Pancreas (tissue), 10 donors: ENCODE measurements at regions not wholly inside any gene's neighbourhood (a gene's known extent, or its start where the extent isn't known, plus 50 kb on each side); places are given as distances from the start of the nearest gene placed in this dataset.

Experiments
- ATAC-seq, 4 donors: fragments of 200-7000 bp; cut with Tn5 transposase; one replicate each; pipeline versions ENCODE4 v1.8.0 to v1.9.1; 2020; ENCODE audit warnings: mild to moderate bottlenecking in 4 of 4, moderate library complexity in 4 of 4
- DNase-seq, 6 donors: peaks; one replicate each; pipeline ENCODE4 v3.0.0-alpha.2; 2020
- FAIRE-seq: peaks from 2 replicates; lab custom pipeline; 2012; peaks lifted over from hg19 to GRCh38; lab: Jason Lieb, UNC
- H3K27ac ChIP-seq, 4 donors: fragments of 200-600 bp; sonication (generic); 1 replicate in 3 of 4; 2 replicates in 1 of 4; pipeline versions ENCODE4 v1.5.0 to v1.8.0; 2020
- H3K27me3 ChIP-seq, 4 donors: fragments of 200-600 bp; one replicate each; pipeline ENCODE4 v1.8.0; 2021
- H3K36me3 ChIP-seq, 3 donors: fragments of 200-600 bp; sonication (generic) in 1 of 3; one replicate each; pipeline versions ENCODE4 v1.5.0 to v1.8.0; 2020 to 2021
- H3K4me1 ChIP-seq, 3 donors: fragments of 200-600 bp; one replicate each; pipeline ENCODE4 v1.8.0; 2021
- H3K4me3 ChIP-seq, 4 donors: fragments of 200-600 bp; sonication (generic) in 2 of 4; one replicate each; pipeline versions ENCODE4 v1.5.0 to v1.8.0; 2020 to 2021
- H3K9me3 ChIP-seq, 4 donors: fragments of 200-600 bp; one replicate each; pipeline ENCODE4 v1.8.0; 2021
- WGBS, 2 donors: extraction: QIAGEN DNeasy Blood & Tissue Kit; methylation state at CpG; one replicate each; pipeline ENCODE4 v1.1.7; 2013; 5-methylcytosine and 5-hydroxymethylcytosine counted together
- intact Hi-C, 3 donors: fragments of 100-400 bp; cut with DNase I; formaldehyde crosslinking; loops; one replicate each; pipeline versions ENCODE4 v1.11.1 to v1.14.2; 2022
- TF ChIP-seq, protein P1 (sequence below), 4 donors: fragments of 200-600 bp; sonication (generic) in 3 of 4; IDR thresholded peaks; one replicate each; pipeline versions ENCODE4 v1.5.0 to v1.8.0; 2021; ENCODE audit warnings: antibody characterized with exemption in 4 of 4
- donor health status: healthy with polysubstance abuse.
- donor health status: DM: no; HTN: no; CAD: no; lungs with moderate emphysema.
- donor health status: DM: no; HTN: no; CAD: no.
- donor health status: control.
- donor health status: control.
- donor health status: Bipolar disorder and iron deficiency.
- donor health status: DM: yes; HTN: yes; CAD: no.
- donor health status: DM: no; HTN: no; CAD: no.
- donor health status: DM: no; HTN: no; CAD: no.
- donor health status: DM: yes; HTN: yes; CAD: no.

DNA sequence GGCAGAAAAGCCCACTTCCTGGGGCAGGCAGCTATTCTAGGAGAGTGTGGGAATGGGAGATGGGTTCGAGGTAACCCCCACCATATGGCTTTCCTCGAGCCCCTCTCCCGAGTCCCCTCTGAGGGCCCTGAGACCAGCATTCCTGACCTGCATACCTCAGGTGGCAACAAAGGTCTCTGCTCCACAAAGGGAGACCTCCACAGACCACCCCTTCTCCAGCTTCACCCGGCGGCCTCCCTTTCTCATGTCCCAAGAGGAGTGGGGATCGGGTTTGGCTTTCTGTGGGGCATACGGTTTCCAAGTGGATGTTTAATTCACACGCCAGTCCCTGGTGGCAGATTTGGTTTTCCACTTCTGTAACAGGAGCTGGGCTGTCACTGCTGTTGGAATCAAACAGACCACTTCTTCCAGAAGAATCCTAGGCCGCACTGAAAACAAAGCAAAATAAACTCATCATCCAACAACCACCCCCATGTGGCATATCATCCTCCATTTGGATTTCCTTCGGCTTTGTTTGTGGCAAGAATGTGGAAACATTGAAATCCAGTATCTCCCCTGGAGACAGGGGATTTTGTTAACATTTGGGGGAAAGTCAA, 83.2 kb downstream of the DLL1 start:
- Histone ChIP-seq H3K4me3 (no peak overlapping the region), H3K27me3 (no peaks in the 10 kb centered on the region), H3K4me1 (no peaks in the 10 kb centered on the region), H3K36me3 (no peaks in the 10 kb centered on the region), H3K27ac (no peak overlapping the region), H3K9me3 (no peaks in the 10 kb centered on the region)
- intact Hi-C loops, result no loop called here
- no peak for FAIRE-seq
- no peak for ATAC-seq
- WGBS, 2 donors, result 92 to 93% methylated on average over 10 of the region's 10 CpGs
- TF ChIP-seq, protein P1, sequence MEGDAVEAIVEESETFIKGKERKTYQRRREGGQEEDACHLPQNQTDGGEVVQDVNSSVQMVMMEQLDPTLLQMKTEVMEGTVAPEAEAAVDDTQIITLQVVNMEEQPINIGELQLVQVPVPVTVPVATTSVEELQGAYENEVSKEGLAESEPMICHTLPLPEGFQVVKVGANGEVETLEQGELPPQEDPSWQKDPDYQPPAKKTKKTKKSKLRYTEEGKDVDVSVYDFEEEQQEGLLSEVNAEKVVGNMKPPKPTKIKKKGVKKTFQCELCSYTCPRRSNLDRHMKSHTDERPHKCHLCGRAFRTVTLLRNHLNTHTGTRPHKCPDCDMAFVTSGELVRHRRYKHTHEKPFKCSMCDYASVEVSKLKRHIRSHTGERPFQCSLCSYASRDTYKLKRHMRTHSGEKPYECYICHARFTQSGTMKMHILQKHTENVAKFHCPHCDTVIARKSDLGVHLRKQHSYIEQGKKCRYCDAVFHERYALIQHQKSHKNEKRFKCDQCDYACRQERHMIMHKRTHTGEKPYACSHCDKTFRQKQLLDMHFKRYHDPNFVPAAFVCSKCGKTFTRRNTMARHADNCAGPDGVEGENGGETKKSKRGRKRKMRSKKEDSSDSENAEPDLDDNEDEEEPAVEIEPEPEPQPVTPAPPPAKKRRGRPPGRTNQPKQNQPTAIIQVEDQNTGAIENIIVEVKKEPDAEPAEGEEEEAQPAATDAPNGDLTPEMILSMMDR (IDR thresholded peaks at IDR 0.05), result no peak
- DNase-seq, result peak in 1 of 6 donors; percentile 6

DNA sequence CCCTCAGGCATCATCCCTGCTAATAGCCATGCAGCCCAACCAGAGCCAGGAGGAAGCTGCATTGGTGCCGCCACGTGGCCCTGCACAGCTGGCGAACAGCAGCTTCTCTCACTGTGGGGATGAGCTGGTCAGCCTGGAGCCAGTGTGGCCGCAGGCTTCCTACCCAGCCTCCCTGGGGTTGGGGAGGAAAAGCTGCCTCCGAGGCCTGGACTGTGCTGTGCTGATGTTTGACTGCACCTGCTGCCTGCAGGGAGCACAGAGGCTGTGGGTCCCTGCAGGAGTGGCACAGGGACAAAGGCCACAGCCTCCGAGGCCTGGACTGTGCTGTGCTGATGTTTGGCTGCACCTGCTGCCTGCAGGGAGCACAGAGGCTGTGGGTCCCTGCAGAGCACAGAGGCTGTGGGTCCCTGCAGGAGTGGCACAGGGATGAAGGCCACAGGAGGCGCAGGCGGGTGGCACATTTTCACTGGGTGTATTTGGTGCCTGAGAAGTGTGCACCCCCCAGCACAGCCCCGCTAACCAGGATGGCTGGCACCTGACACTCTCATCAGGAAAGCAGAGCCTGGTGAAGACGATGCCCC, 83.9 kb downstream of the DLL1 start:
- Histone ChIP-seq H3K36me3 (no peaks in the 10 kb centered on the region), H3K27me3 (no peaks in the 10 kb centered on the region), H3K4me1 (no peaks in the 10 kb centered on the region), H3K4me3 (no peak overlapping the region), H3K9me3 (no peaks in the 10 kb centered on the region), H3K27ac (no peak overlapping the region)
- intact Hi-C loops, result no loop called here
- ATAC-seq (no peak), DNase-seq (peak in 2 of 6 donors; percentile 7 to 42), FAIRE-seq (no peak)
- TF ChIP-seq, protein P1 (IDR thresholded peaks at IDR 0.05), result no peak
- WGBS, 2 donors, result 91 to 96% methylated on average over 10 of the region's 10 CpGs

DNA sequence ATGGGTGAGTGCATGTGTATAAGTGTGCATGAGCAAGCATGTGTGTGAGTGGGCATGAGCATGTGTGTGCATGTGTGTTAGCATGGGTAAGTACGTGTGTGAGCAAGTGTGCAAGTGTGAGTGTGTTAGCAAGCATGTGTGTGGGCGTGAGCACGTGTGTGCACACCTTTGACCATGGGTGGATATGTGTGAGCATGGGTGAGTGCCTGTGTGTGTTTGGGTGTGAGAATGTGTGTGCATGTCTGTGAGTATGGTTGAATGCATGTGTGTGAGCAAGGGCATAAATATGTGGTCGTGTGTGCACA, 84.6 kb downstream of the DLL1 start:
- Histone ChIP-seq H3K36me3 (no peaks in the 10 kb centered on the region), H3K9me3 (no peaks in the 10 kb centered on the region), H3K4me3 (no peak overlapping the region), H3K27me3 (no peaks in the 10 kb centered on the region), H3K27ac (no peak overlapping the region), H3K4me1 (no peaks in the 10 kb centered on the region)
- intact Hi-C loops, result no loop called here
- ATAC-seq (no peak), DNase-seq (peak in 1 of 6 donors; percentile 5), FAIRE-seq (no peak)
- TF ChIP-seq, protein P1 (IDR thresholded peaks at IDR 0.05), result no peak
- 85 to 91% methylated on average over 4 of the region's 4 CpGs for WGBS, 2 donors

DNA sequence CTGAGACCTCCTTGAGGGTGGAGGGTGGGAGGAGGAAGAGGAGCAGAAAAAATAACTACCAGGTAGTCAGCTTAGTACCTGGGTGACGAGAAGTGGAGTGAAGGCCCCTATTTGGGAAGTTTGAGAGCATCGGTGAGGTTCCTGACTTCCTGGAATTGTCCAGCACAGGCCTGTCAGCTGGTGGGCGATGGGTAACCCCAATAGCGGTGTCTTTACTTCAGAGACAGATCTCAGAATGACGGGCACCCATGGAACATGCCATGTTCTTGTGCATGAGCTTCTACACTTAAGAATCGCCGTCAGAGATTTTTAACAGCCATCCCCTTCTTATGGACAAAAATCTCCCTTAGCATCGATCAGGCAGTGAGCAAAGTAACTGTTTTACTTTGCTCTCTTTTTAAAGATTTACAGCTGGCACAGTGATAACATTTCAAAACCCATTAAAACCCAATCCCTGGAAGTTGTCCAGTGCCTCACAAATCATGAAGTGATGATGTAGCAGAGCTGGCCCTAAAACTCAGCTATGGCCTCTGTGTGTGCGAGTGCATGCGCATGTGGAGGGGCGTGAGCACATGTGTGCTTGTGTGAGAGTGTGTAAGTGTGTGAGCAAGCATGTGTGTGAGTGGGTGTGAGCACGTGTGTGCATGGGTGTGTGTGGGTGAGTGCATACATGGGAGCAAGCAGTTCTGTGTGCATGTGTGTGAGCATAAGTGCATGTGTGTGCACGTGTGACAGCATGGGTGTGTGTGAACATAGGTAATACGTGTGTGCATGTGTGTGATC, 85.2 kb downstream of the DLL1 start:
- peak in 1 of 6 donors; percentile 8 for DNase-seq
- H3K4me1 ChIP-seq, result no peaks in the 10 kb centered on the region
- H3K4me3 ChIP-seq, result no peak overlapping the region
- H3K27ac ChIP-seq, result no peak overlapping the region
- H3K27me3 ChIP-seq, result no peaks in the 10 kb centered on the region
- no peak for ATAC-seq
- WGBS, 2 donors, result 81 to 84% methylated on average over 14 of the region's 14 CpGs
- no peaks in the 10 kb centered on the region for H3K9me3 ChIP-seq
- no peak for FAIRE-seq
- TF ChIP-seq, protein P1 (IDR thresholded peaks at IDR 0.05), result no peak
- H3K36me3 ChIP-seq, result no peaks in the 10 kb centered on the region
- intact Hi-C loops, result no loop called here

GRCh38 chr6:170205126-170205525, 85.8 kb downstream of the DLL1 start:
- Histone ChIP-seq H3K27me3 (no peaks in the 10 kb centered on the region), H3K36me3 (no peaks in the 10 kb centered on the region), H3K27ac (no peak overlapping the region), H3K9me3 (no peaks in the 10 kb centered on the region), H3K4me1 (no peaks in the 10 kb centered on the region), H3K4me3 (no peak overlapping the region)
- intact Hi-C loops, result no loop called here
- DNase-seq (peak in 1 of 6 donors; percentile 6), FAIRE-seq (no peak), ATAC-seq (no peak)
- TF ChIP-seq, protein P1 (IDR thresholded peaks at IDR 0.05), result no peak
- WGBS, 2 donors, result 76 to 79% methylated on average over 6 of the region's 6 CpGs
